SK-N-MC (cell line): ENCODE measurements at regions not wholly inside any gene's neighbourhood (a gene's known extent, or its start where the extent isn't known, plus 50 kb on each side); places are given as distances from the start of the nearest gene placed in this dataset.
"Not testable (repeated sequence)": the region's sequence is repeated elsewhere in the genome, so short reads cannot be mapped to it uniquely, and the experiment has no call there.

Experiments used
- DNase-seq: peaks from one replicate; pipeline ENCODE4 v3.0.0-alpha.2; 2011; ENCODE audit warnings: low read depth, low spot score
- H3K27ac ChIP-seq: fragments of 200-600 bp; sonication (generic); 2 replicates; pipeline ENCODE4 v1.5.1; 2016; ENCODE audit warnings: mixed run types
- H3K36me3 ChIP-seq: fragments of 200-600 bp; sonication (generic); 2 replicates; pipeline ENCODE4 v1.6.1; 2017; ENCODE audit warnings: antibody characterized with exemption, low read length, mixed read lengths; ENCODE audit not compliant: insufficient read depth
- H3K4me3 ChIP-seq: fragments of 200-600 bp; sonication (generic); 2 replicates; pipeline ENCODE4 v1.5.1; 2016
- H3K9ac ChIP-seq: fragments of 200-600 bp; sonication (generic); 2 replicates; pipeline ENCODE4 v1.8.0; 2017; ENCODE audit warnings: mixed run types, mixed read lengths; ENCODE audit not compliant: insufficient read length
- H3K9me3 ChIP-seq: fragments of 200-600 bp; sonication (generic); 2 replicates; pipeline ENCODE4 v1.6.1; 2017; ENCODE audit warnings: low read depth, mild to moderate bottlenecking, antibody characterized with exemption, low read length, moderate library complexity, mixed read lengths
- EZH2 ChIP-seq: fragments of 200-600 bp; sonication (generic); IDR thresholded peaks from one replicate; pipeline ENCODE4 v1.6.1; 2017; ENCODE audit warnings: antibody characterized with exemption
- FOXP2 ChIP-seq: optimal IDR thresholded peaks from 2 replicates; pipeline ENCODE3; 2011; ENCODE audit warnings: mild to moderate bottlenecking, moderate library complexity; ENCODE audit not compliant: insufficient read depth; ENCODE audit errors: extremely low read length, control extremely low read depth
- POLR2AphosphoS5 ChIP-seq: IDR thresholded peaks from 2 replicates; pipeline ENCODE4 v1.6.1; 2012; ENCODE audit warnings: mild to moderate bottlenecking, low read depth, low read length, borderline replicate concordance

DNA sequence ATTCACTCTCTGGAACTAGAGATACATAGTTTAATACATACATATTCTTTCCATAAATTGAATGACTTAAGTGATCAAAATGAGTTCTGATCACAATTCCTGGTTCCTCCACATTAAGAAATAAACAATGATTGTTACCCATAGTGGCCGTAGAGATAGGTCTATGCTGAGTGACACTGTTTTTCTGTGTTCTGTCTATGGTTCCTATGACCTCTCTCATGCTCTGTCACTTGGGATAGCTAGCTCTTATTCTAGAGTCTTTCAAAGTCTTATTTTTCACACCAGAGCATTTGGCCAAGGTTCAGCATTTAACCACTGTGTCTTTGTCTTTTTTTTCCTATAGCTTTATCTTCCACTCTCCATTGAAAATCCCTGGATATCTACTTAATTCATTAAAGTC, 132.4 kb downstream of the GOLGA6L6 start:
- H3K36me3 ChIP-seq = no peaks in the 10 kb centered on the region
- H3K4me3 ChIP-seq = no peak overlapping the region
- no peak for TF ChIP-seq FOXP2
- TF ChIP-seq EZH2 = no peak
- no peak for TF ChIP-seq POLR2AphosphoS5
- H3K9me3 ChIP-seq = no peaks in the 10 kb centered on the region
- DNase-seq = no peak
- no peak overlapping the region for H3K27ac ChIP-seq
- H3K9ac ChIP-seq = no peak overlapping the region

DNA sequence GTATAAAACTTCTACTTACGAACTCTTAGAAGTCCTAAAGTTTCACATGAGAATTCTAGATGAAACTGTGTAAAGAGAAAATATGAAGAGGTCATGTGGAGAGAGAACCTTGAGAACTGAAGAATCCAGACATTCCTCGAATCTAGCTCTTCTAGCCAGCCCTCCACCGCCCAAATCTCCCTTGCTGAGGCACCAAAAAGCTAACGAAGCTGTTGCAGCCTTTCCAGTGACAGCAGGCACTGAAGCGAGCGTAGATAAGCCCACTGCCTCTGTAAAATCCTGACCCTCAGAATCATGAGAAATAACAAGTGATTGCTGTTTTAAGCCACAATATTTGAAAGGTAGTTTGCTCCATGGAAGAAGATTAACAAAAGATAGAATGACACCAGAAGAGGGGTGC, 134.0 kb downstream of the GOLGA6L6 start:
- Histone ChIP-seq H3K4me3 (no peak overlapping the region), H3K27ac (no peak overlapping the region), H3K9me3 (no peaks in the 10 kb centered on the region), H3K9ac (no peak overlapping the region), H3K36me3 (no peaks in the 10 kb centered on the region)
- DNase-seq = no peak
- TF ChIP-seq FOXP2 (no peak), POLR2AphosphoS5 (no peak), EZH2 (no peak)

DNA sequence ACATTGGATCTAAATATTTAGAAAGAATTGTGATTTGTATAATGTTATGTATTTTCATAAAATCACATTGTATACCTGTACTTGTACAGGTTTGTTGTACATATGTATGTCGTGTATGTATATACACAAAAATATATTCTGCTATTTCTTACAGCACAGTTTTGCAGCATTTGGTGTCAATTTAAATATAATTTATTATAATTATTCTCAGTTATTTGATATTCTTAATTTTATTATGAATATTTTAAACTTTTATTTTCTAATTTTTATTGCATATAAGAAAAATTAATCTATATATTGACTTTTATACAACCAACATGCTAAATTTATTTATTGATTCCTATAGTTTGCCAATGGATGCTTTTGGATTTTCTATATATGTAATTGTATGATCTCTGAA, 137.0 kb downstream of the GOLGA6L6 start:
- H3K9me3 ChIP-seq, H3K4me3 ChIP-seq, DNase-seq, H3K27ac ChIP-seq, H3K36me3 ChIP-seq, H3K9ac ChIP-seq: not testable (repeated sequence)

DNA sequence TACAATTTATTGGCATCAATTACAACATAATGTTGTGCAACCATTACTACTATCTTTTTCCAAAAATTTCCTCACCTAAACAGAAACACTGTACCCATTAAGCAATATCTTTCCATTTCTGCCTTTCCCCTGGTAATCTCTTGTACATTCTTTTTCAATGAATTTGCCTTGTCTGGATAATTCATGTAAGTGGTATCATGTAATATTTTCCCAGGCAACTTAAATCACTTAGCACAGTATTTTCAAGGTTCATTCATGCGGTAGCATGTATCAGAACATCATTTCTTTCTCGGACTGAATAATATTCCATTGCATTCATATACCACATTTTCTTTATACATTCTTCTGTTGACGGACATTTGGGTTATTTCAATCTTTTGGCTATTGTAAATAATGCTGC, 139.0 kb downstream of the GOLGA6L6 start:
- not testable (repeated sequence) for H3K4me3 ChIP-seq, H3K27ac ChIP-seq, H3K36me3 ChIP-seq, H3K9ac ChIP-seq, DNase-seq, H3K9me3 ChIP-seq

DNA sequence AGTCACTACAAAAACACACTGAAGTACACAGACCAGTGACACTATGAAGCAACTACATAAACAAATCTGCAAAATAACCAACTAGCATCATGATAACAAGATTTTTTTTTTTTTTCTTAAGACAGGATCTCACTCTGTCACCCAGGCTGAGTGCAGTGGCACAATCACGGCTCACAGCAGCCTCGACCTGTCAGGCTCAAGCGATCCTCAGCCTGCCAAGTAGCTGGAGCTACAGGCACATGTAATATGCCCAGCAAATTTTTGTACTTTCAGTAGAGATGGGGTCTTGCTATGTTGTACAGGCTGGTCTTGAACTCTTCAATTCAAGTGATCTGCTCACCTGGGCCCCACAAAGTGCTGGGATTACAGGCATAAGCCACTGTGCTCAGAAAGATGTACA, 140.5 kb downstream of the GOLGA6L6 start:
- not testable (repeated sequence) for H3K36me3 ChIP-seq, H3K27ac ChIP-seq, DNase-seq, H3K9me3 ChIP-seq, H3K9ac ChIP-seq, H3K4me3 ChIP-seq

DNA sequence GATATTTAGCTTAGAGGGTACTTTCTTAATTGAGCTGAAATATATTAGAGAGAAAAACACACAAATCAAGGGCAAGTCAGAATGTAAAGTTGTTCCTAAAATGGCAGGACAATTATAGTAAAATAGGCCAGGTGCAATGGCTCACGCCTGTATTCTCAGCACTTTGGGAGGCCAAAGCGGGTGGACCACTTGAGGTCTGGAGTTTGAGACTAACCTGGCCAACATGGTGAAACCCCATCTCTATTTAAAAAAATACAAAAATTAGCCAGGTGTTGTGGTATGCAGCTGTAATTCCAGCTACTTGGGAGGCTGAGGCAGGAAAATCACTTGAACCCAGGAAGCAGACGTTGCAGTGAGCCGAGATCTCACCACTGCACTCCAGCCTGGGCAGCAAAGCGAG, 142.9 kb downstream of the GOLGA6L6 start:
- H3K4me3 ChIP-seq, H3K9me3 ChIP-seq, H3K36me3 ChIP-seq: not testable (repeated sequence)

DNA sequence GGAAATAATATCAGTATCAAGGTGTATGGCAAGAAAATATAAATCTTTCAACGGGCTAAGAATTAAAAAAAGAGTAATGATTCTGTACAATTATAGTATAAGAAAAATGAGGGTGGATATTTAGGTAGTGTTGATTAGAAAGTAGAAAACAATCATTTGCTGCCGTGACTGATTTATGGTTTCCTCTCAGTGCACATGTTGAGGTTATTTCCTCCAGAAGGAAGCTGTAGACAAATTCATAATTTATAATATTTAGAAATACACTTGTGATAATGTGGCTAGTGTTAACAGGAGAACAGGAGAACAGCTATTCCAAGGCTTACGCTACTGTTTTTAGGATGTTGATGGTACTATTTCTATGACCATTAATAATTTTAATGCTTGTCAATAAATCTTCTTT, 153.4 kb downstream of the GOLGA6L6 start:
- not testable (repeated sequence) for H3K4me3 ChIP-seq, H3K27ac ChIP-seq, H3K36me3 ChIP-seq, DNase-seq, H3K9me3 ChIP-seq, H3K9ac ChIP-seq

More for the DNA sequence above, 142.9 kb downstream of the GOLGA6L6 start:
- H3K9ac ChIP-seq, DNase-seq, H3K27ac ChIP-seq: not testable (repeated sequence)

DNA sequence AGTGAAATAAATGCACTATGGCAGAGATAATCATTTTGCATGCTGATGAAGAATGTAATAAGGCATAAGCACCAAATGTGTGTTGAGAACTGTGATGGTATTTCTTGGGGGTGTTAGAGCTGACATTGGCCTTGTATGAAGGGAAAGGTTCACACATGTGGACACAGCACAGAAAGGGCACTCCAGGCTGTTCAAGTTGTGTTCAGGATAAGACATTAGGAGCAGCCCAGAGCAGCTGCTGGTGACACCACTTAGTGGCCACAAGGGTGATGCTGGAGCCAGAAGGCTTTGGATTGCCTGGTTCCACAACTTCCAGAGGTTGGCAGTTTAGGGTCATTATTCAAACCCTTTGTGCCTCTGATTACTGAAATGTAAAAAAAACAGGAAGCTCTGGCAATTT, 155.4 kb downstream of the GOLGA6L6 start:
- H3K27ac ChIP-seq = no peak overlapping the region
- H3K9ac ChIP-seq = no peak overlapping the region
- no peaks in the 10 kb centered on the region for H3K9me3 ChIP-seq
- DNase-seq = no peak
- H3K4me3 ChIP-seq = no peak overlapping the region
- H3K36me3 ChIP-seq = no peaks in the 10 kb centered on the region
- TF ChIP-seq FOXP2 (no peak), POLR2AphosphoS5 (no peak), EZH2 (no peak)

DNA sequence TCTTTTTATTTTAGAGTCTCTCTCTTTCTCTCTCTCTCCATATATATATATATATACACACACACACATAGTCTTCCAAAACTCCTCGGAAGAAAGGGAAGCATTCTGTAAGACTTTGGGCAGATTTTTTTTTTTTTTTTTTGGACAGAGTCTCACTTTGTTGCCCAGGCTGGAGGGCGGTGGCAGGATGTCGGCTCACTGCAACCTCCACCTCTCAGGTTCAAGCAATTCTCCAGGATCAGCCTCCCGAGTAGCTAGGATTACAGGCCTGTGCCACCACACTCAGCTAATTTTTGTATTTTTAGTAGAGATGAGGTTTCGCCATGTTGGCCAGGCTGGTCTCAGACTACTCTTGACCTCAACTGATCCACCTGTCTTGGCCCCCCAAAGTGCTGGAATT, 161.4 kb downstream of the GOLGA6L6 start:
- not testable (repeated sequence) for H3K9ac ChIP-seq, H3K36me3 ChIP-seq, H3K9me3 ChIP-seq, DNase-seq, H3K4me3 ChIP-seq, H3K27ac ChIP-seq

DNA sequence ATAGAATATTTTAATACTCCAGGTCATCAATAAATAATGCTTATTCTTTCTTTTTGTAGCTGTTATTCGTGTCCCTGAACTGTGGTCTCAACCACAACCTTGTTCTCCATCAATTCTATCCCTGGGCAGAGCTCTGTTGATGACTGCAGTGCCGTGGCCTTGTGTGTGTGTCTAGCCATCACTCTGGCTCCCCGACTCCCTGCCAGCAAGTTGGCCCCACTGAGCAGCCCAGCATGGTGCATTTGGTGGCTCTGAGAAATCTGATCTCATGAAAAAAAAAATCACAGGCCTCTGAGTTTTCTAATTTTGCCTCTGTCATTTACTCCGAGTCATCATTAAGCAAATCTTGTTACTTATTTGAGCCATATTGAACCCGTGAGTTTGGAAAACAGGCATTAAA, 164.7 kb downstream of the GOLGA6L6 start:
- no peaks in the 10 kb centered on the region for H3K9me3 ChIP-seq

DNA sequence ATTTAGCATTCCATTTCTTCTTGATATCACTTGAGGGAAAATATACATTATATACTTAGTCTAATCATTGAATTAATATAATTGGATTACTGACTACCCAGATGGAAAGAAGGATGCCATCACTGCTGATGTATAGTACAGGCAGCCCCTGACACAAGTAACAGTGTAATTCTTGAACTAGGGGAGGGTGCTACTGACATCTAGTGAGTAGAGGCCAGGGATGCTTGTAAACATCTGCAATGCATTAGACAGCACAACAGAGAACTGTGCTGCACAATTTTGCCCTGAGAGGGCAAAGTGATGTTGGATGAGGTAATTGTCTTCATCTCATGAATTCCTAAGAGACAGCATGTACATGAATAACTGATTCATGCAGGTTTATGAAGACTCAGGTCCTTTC, 169.2 kb downstream of the GOLGA6L6 start:
- H3K9ac ChIP-seq, H3K4me3 ChIP-seq, DNase-seq, H3K27ac ChIP-seq, H3K36me3 ChIP-seq, H3K9me3 ChIP-seq: not testable (repeated sequence)

More for the DNA sequence above, 164.7 kb downstream of the GOLGA6L6 start:
- H3K27ac ChIP-seq = no peak overlapping the region
- no peak for DNase-seq
- no peak overlapping the region for H3K9ac ChIP-seq
- H3K4me3 ChIP-seq = no peak overlapping the region
- TF ChIP-seq EZH2 (no peak), FOXP2 (no peak), POLR2AphosphoS5 (no peak)
- no peaks in the 10 kb centered on the region for H3K36me3 ChIP-seq
